ENCODE measurements at regions not wholly inside any gene's neighbourhood (a gene's known extent, or its start where the extent isn't known, plus 50 kb on each side); places are given as distances from the start of the nearest gene placed in this dataset.
A peak's percentile ranks its signal among the peaks of the same experiment; 100 is the strongest.

DNA sequence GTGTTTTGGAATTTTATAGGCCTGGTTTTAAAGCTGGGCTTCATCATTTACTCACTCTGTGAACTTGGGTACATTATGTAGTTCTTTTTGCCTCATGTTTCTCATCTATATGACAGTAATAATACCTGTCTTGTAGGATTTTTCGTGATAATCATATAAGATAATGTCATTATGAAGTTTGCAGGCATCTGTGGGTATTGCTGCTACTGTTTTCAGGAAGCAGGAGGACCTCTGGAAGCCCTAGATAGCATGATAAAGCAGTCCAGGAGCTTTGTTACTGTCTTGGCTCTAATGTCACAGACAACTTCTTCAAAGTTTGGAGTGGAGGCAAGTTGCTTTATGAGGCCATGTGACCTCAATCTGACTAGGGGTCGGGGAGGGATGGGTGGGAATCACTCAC is 145.0 kb upstream of the MEIS2 start:
- H3K79me2 ChIP-seq (ENCODE audit: insufficient read depth), result no peaks in the 10 kb centered on the region
- ChIA-PET POLR2A (interaction anchor here (1.1 kb wide), 1 partner anchor 37 kb away, joined by 3 read pairs; no protein-coding TSS in a partner anchor), CTCF (no interaction called here)
- H3K36me3 ChIP-seq (replicated peaks in 1 of 2; ENCODE audit: control insufficient read depth in 1 of 2, insufficient read depth in 2 of 2, low read length in 1 of 2), result no peaks in the 10 kb centered on the region
- DNase-seq, result no peak
- H3F3A ChIP-seq (replicated peaks; ENCODE audit: insufficient read depth), result no peaks in the 10 kb centered on the region
- peak overlapping the region in 1 of 2 experiments; percentile 60; a peak in 2 of 4 replicates for H3K27ac ChIP-seq (ENCODE audit: low read depth in 2 of 2, low read length in 1 of 2)
- no peak overlapping the region for H2AFZ ChIP-seq (ENCODE audit: low read depth)
- H3K4me2 ChIP-seq, result no peak overlapping the region
- H3K9me3 ChIP-seq, result no peaks in the 10 kb centered on the region
- no peak overlapping the region for H3K4me3 ChIP-seq (ENCODE audit: low read depth in 2 of 2, low read length in 1 of 2)
- no peak overlapping the region for H3K9ac ChIP-seq
- no peaks in the 10 kb centered on the region for H3K27me3 ChIP-seq (ENCODE audit: insufficient read depth)
- no peaks in the 10 kb centered on the region for H4K20me1 ChIP-seq (ENCODE audit: insufficient read depth)
- no peaks in the 10 kb centered on the region for H3K9me2 ChIP-seq
- H3K4me1 ChIP-seq (ENCODE audit: control insufficient read depth in 1 of 2, insufficient read depth in 2 of 2, low read depth in 1 of 2, low read length in 1 of 2), result peaks cover 0 to 3% of the 10 kb centered on the region in 2 experiments; a peak in 2 of 4 replicates
- WGBS (ENCODE audit: low lambda C conversion rate), result 8% methylated on average over 2 of the region's 2 CpGs
- TF ChIP-seq CHD2 (IDR thresholded peaks at IDR 0.05; ENCODE audit: low read length, partially characterized antibody) (no peak), POLR2AphosphoS5 (IDR thresholded peaks at IDR 0.05; ENCODE audit: low read depth, low read length) (no peak), RAD21 (IDR thresholded peaks at IDR 0.05; ENCODE audit: low read length) (0 out of 2 replicates have a peak, but pooled peaks have one; percentile 2), FOXM1 (IDR thresholded peaks at IDR 0.05; ENCODE audit: low read depth) (no peak), JUND (IDR thresholded peaks at IDR 0.05) (no peak), TCF12 (IDR thresholded peaks at IDR 0.05) (peak; percentile 20; the same call in 1 of the 2 replicates), EP300 (IDR thresholded peaks at IDR 0.05; ENCODE audit: borderline replicate concordance in 1 of 2, low read depth in 1 of 2, low read length in 1 of 2) (peak in 1 of 2 experiments; percentile 89; a peak in 2 of 4 replicates), IRF3 (IDR thresholded peaks at IDR 0.05; ENCODE audit: low read depth, low read length) (no peak), MXI1 (IDR thresholded peaks at IDR 0.05; ENCODE audit: low read depth, low read length) (no peak), TEAD4 (IDR thresholded peaks at IDR 0.05; ENCODE audit: borderline replicate concordance, insufficient read depth) (no peak), FOSL2 (IDR thresholded peaks at IDR 0.05; ENCODE audit: borderline replicate concordance, low read depth) (no peak), MEF2A (IDR thresholded peaks at IDR 0.05; ENCODE audit: borderline replicate concordance, low read depth) (no peak), EZH2phosphoT487 (IDR thresholded peaks at IDR 0.05; ENCODE audit: borderline replicate concordance, low read depth) (no peak), MAX (IDR thresholded peaks at IDR 0.05; ENCODE audit: low read depth) (no peak), GATA2 (CRISPR knock-in tag; IDR thresholded peaks at IDR 0.05) (peak; percentile 60), RXRA (IDR thresholded peaks at IDR 0.05; ENCODE audit: borderline replicate concordance, low read depth) (no peak), SMC3 (IDR thresholded peaks at IDR 0.05; ENCODE audit: low read depth, low read length) (no peak), TAF1 (IDR thresholded peaks at IDR 0.05; ENCODE audit: borderline replicate concordance, low read depth, low read length) (no peak), USF1 (IDR thresholded peaks at IDR 0.05; ENCODE audit: borderline replicate concordance, low read depth) (no peak), ELF1 (IDR thresholded peaks at IDR 0.05) (no peak), SIN3A (IDR thresholded peaks at IDR 0.05; ENCODE audit: borderline replicate concordance, low read depth, low read length) (no peak)
- TF ChIP-seq, protein P1, sequence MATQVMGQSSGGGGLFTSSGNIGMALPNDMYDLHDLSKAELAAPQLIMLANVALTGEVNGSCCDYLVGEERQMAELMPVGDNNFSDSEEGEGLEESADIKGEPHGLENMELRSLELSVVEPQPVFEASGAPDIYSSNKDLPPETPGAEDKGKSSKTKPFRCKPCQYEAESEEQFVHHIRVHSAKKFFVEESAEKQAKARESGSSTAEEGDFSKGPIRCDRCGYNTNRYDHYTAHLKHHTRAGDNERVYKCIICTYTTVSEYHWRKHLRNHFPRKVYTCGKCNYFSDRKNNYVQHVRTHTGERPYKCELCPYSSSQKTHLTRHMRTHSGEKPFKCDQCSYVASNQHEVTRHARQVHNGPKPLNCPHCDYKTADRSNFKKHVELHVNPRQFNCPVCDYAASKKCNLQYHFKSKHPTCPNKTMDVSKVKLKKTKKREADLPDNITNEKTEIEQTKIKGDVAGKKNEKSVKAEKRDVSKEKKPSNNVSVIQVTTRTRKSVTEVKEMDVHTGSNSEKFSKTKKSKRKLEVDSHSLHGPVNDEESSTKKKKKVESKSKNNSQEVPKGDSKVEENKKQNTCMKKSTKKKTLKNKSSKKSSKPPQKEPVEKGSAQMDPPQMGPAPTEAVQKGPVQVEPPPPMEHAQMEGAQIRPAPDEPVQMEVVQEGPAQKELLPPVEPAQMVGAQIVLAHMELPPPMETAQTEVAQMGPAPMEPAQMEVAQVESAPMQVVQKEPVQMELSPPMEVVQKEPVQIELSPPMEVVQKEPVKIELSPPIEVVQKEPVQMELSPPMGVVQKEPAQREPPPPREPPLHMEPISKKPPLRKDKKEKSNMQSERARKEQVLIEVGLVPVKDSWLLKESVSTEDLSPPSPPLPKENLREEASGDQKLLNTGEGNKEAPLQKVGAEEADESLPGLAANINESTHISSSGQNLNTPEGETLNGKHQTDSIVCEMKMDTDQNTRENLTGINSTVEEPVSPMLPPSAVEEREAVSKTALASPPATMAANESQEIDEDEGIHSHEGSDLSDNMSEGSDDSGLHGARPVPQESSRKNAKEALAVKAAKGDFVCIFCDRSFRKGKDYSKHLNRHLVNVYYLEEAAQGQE (IDR thresholded peaks at IDR 0.05; ENCODE audit: low read depth, low read length), result no peak
- TF ChIP-seq, protein P2, sequence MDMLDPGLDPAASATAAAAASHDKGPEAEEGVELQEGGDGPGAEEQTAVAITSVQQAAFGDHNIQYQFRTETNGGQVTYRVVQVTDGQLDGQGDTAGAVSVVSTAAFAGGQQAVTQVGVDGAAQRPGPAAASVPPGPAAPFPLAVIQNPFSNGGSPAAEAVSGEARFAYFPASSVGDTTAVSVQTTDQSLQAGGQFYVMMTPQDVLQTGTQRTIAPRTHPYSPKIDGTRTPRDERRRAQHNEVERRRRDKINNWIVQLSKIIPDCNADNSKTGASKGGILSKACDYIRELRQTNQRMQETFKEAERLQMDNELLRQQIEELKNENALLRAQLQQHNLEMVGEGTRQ (IDR thresholded peaks at IDR 0.05; ENCODE audit: borderline replicate concordance, low read depth, low read length), result no peak
- TF ChIP-seq, protein P3, sequence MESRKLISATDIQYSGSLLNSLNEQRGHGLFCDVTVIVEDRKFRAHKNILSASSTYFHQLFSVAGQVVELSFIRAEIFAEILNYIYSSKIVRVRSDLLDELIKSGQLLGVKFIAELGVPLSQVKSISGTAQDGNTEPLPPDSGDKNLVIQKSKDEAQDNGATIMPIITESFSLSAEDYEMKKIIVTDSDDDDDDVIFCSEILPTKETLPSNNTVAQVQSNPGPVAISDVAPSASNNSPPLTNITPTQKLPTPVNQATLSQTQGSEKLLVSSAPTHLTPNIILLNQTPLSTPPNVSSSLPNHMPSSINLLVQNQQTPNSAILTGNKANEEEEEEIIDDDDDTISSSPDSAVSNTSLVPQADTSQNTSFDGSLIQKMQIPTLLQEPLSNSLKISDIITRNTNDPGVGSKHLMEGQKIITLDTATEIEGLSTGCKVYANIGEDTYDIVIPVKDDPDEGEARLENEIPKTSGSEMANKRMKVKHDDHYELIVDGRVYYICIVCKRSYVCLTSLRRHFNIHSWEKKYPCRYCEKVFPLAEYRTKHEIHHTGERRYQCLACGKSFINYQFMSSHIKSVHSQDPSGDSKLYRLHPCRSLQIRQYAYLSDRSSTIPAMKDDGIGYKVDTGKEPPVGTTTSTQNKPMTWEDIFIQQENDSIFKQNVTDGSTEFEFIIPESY (IDR thresholded peaks at IDR 0.05; ENCODE audit: borderline replicate concordance, low read depth), result no peak

Measured in SK-N-SH (cell line).